MM.1S (cell line): ENCODE measurements at regions not wholly inside any gene's neighbourhood (a gene's known extent, or its start where the extent isn't known, plus 50 kb on each side); places are given as distances from the start of the nearest gene placed in this dataset.

Source experiments
- DNase-seq: peaks from one replicate; pipeline ENCODE4 v3.0.0-alpha.2; 2015
- H2AFZ ChIP-seq: fragments of 300-600 bp; sonication (generic); 2 replicates; pipeline ENCODE4 v1.6.0; 2016; ENCODE audit warnings: antibody characterized with exemption, low read length
- H3F3A ChIP-seq: fragments of 300-600 bp; sonication (generic); 2 replicates; pipeline ENCODE4 v1.6.1; 2016; ENCODE audit warnings: mild to moderate bottlenecking, antibody characterized with exemption, low read length, moderate library complexity, mixed read lengths; ENCODE audit not compliant: insufficient read depth
- H3K27ac ChIP-seq: fragments of 300-600 bp; sonication (generic); 2 replicates; pipeline ENCODE4 v1.5.1; 2016; ENCODE audit warnings: mild to moderate bottlenecking, low read length
- H3K27me3 ChIP-seq: fragments of 300-600 bp; sonication (generic); replicated peaks from 2 replicates; pipeline ENCODE4 v1.6.0; 2016; ENCODE audit warnings: low read length; ENCODE audit not compliant: insufficient read depth
- H3K36me3 ChIP-seq: fragments of 300-600 bp; sonication (generic); replicated peaks from 2 replicates; pipeline ENCODE4 v1.6.1; 2016; ENCODE audit warnings: mild to moderate bottlenecking, low read length, mixed read lengths; ENCODE audit not compliant: insufficient read depth
- H3K4me1 ChIP-seq: fragments of 300-600 bp; sonication (generic); 2 replicates; pipeline ENCODE4 v1.6.1; 2016; ENCODE audit warnings: low read length, mixed read lengths
- H3K4me2 ChIP-seq: fragments of 300-600 bp; sonication (generic); 2 replicates; pipeline ENCODE4 v1.6.0; 2016; ENCODE audit warnings: low read depth, low read length
- H3K4me3 ChIP-seq: fragments of 300-600 bp; sonication (generic); 2 replicates; pipeline ENCODE4 v1.5.1; 2016; ENCODE audit warnings: low read length, mixed read lengths
- H3K79me2 ChIP-seq: fragments of 300-600 bp; sonication (generic); 2 replicates; pipeline ENCODE4 v1.6.1; 2016; ENCODE audit warnings: mixed run types, low read length, mixed read lengths
- H3K9ac ChIP-seq: fragments of 300-600 bp; sonication (generic); 2 replicates; pipeline ENCODE4 v1.6.1; 2016; ENCODE audit warnings: low read length, mixed read lengths
- H3K9me2 ChIP-seq: fragments of 300-600 bp; sonication (generic); replicated peaks from 2 replicates; pipeline ENCODE4 v1.6.1; 2016; ENCODE audit warnings: mild to moderate bottlenecking, low read length, mixed read lengths; ENCODE audit not compliant: insufficient read depth
- H3K9me3 ChIP-seq: fragments of 300-600 bp; sonication (generic); replicated peaks from 2 replicates; pipeline ENCODE4 v1.6.1; 2016; ENCODE audit warnings: mild to moderate bottlenecking, low read length, mixed read lengths; ENCODE audit not compliant: insufficient read depth
- H4K20me1 ChIP-seq: fragments of 300-600 bp; sonication (generic); 2 replicates; pipeline ENCODE4 v1.6.1; 2016; ENCODE audit warnings: mild to moderate bottlenecking, low read length, moderate library complexity, mixed read lengths; ENCODE audit not compliant: insufficient read depth
- EZH2 ChIP-seq: fragments of 300-600 bp; sonication (generic); optimal IDR thresholded peaks from 2 replicates; pipeline ENCODE3; 2017; ENCODE audit warnings: low read depth, mild to moderate bottlenecking, antibody characterized with exemption, low read length, mixed read lengths
- EZH2phosphoT487 ChIP-seq: fragments of 300-600 bp; sonication (generic); IDR thresholded peaks from 2 replicates; pipeline ENCODE4 v1.6.1; 2018; ENCODE audit warnings: antibody characterized with exemption, low read length
- TF ChIP-seq, protein P1 (sequence below): fragments of 300-600 bp; sonication (generic); IDR thresholded peaks from 2 replicates; pipeline ENCODE4 v1.5.1; 2016; ENCODE audit warnings: antibody characterized with exemption, low read length, mixed read lengths

DNA sequence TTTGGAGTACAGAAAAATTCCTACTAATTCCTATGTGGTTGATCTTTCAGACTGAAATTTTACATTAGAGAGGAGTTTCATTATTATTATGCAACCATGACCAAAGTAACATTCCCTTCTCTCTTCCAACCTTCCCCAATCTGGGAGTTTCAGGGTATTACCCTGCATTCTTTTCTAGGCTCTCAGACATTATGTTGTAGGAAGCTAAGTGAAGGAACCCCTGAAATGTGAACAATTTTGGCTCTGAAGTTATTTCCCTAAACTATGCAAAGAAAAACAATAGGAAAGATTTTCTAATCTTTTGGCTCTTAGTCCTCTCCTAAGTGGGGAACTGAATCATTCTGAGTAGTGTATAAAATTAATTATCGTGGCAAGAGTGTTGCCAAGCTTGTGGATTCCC lies 63.3 kb upstream of the ZFAND5 start:
- Histone ChIP-seq H2AFZ (no peak overlapping the region), H3K4me2 (no peak overlapping the region), H3F3A (no peaks in the 10 kb centered on the region)

DNA sequence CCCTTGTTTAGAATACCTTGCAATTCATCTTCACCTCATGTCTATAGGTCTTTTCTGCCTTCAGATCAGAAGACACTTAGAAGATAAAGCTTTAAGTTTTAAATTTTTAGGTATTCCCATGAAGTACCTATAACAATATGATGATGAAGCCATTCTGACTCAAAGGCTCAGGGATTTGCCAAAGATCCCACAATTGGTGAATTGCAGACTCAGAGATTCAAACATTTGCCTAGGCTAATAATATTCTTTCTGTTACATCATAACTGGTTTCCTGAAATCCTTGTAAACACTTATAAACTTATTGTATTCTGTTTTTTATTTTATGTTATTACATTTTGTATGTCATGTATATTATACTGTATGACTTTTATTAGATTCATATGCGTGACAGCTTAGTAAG lies 62.8 kb upstream of the ZFAND5 start:
- no peak for DNase-seq
- Histone ChIP-seq H3K9me2 (no peaks in the 10 kb centered on the region), H3K27ac (no peak overlapping the region), H3K4me3 (no peak overlapping the region), H3K36me3 (no peaks in the 10 kb centered on the region), H4K20me1 (no peaks in the 10 kb centered on the region), H3K79me2 (no peaks in the 10 kb centered on the region), H3K27me3 (no peaks in the 10 kb centered on the region), H3K4me1 (no peaks in the 10 kb centered on the region), H2AFZ (no peak overlapping the region), H3K9me3 (no peaks in the 10 kb centered on the region), H3F3A (no peaks in the 10 kb centered on the region), H3K4me2 (no peak overlapping the region), H3K9ac (no peak overlapping the region)
- TF ChIP-seq, protein P1, sequence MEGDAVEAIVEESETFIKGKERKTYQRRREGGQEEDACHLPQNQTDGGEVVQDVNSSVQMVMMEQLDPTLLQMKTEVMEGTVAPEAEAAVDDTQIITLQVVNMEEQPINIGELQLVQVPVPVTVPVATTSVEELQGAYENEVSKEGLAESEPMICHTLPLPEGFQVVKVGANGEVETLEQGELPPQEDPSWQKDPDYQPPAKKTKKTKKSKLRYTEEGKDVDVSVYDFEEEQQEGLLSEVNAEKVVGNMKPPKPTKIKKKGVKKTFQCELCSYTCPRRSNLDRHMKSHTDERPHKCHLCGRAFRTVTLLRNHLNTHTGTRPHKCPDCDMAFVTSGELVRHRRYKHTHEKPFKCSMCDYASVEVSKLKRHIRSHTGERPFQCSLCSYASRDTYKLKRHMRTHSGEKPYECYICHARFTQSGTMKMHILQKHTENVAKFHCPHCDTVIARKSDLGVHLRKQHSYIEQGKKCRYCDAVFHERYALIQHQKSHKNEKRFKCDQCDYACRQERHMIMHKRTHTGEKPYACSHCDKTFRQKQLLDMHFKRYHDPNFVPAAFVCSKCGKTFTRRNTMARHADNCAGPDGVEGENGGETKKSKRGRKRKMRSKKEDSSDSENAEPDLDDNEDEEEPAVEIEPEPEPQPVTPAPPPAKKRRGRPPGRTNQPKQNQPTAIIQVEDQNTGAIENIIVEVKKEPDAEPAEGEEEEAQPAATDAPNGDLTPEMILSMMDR: no peak
- TF ChIP-seq EZH2: no peak
- no peak for TF ChIP-seq EZH2phosphoT487

More for the DNA sequence above, 63.3 kb upstream of the ZFAND5 start:
- Histone ChIP-seq H3K27me3 (no peaks in the 10 kb centered on the region), H3K4me1 (no peaks in the 10 kb centered on the region), H3K9ac (no peak overlapping the region), H4K20me1 (no peaks in the 10 kb centered on the region), H3K27ac (no peak overlapping the region), H3K9me2 (no peaks in the 10 kb centered on the region), H3K79me2 (no peaks in the 10 kb centered on the region), H3K9me3 (no peaks in the 10 kb centered on the region), H3K36me3 (no peaks in the 10 kb centered on the region), H3K4me3 (no peak overlapping the region)
- TF ChIP-seq, protein P1: no peak
- TF ChIP-seq EZH2phosphoT487: no peak
- no peak for DNase-seq

DNA sequence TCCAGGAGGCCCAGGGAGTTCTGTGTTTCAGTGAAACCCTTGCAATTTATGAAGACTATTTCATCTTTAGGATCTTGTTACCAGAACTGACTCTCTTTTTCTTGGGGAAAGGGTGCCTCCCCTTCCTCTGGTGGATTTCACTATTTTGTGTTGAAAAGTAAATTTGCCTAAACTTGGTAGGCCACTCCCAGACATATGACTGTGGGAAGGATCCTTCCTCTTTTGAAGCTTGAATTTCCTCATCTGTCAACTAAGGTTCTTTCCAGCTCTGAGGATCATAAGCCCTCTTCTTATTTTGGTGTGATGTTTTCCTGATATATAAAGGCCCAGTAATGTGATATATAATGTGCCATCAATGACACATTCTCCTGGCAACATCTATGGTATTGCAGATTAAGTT lies 59.1 kb upstream of the ZFAND5 start:
- DNase-seq: no peak
- Histone ChIP-seq H3K36me3 (no peaks in the 10 kb centered on the region), H3K9ac (no peak overlapping the region), H3K9me3 (no peaks in the 10 kb centered on the region), H3K4me1 (no peaks in the 10 kb centered on the region), H4K20me1 (no peaks in the 10 kb centered on the region), H3K79me2 (no peaks in the 10 kb centered on the region), H3K4me3 (no peak overlapping the region), H2AFZ (no peak overlapping the region), H3K9me2 (no peaks in the 10 kb centered on the region), H3K27ac (no peak overlapping the region), H3F3A (no peaks in the 10 kb centered on the region), H3K27me3 (no peaks in the 10 kb centered on the region), H3K4me2 (no peak overlapping the region)
- no peak for TF ChIP-seq EZH2phosphoT487
- no peak for TF ChIP-seq EZH2
- TF ChIP-seq, protein P1: no peak

DNA sequence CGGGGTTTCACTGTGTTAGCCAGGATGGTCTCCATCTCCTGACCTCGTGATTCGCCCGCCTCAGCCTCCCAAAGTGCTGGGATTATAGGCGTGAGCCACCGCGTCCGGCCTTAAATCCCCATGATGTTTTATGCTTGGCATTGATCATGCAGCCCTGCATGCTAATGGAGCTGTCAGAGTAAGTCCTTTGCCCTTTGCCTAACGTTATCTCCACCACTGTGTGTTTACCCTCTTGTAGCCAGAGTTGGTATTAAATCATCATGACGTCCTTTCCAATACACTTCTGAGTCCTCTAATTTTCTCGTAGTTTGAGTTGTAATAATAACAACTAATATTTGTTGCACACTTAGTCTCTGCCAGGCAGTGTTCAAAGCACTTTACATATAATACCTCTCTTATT lies 57.2 kb upstream of the ZFAND5 start:
- no peak for DNase-seq
- H3K9me3 ChIP-seq: no peaks in the 10 kb centered on the region
- H3K27ac ChIP-seq: no peak overlapping the region
- no peaks in the 10 kb centered on the region for H3K79me2 ChIP-seq
- H3K9ac ChIP-seq: no peak overlapping the region
- TF ChIP-seq EZH2 (no peak), EZH2phosphoT487 (no peak)
- TF ChIP-seq, protein P1: no peak
- no peaks in the 10 kb centered on the region for H3K9me2 ChIP-seq
- H4K20me1 ChIP-seq: no peaks in the 10 kb centered on the region
- H3K36me3 ChIP-seq: no peaks in the 10 kb centered on the region
- no peaks in the 10 kb centered on the region for H3F3A ChIP-seq
- H3K4me3 ChIP-seq: no peak overlapping the region
- H3K4me1 ChIP-seq: no peaks in the 10 kb centered on the region
- no peak overlapping the region for H2AFZ ChIP-seq
- no peak overlapping the region for H3K4me2 ChIP-seq
- no peaks in the 10 kb centered on the region for H3K27me3 ChIP-seq
